Astrocyte (in vitro differentiated cells and primary cell): ENCODE measurements at regions not wholly inside any gene's neighbourhood (a gene's known extent, or its start where the extent isn't known, plus 50 kb on each side); places are given as distances from the start of the nearest gene placed in this dataset.

ENCODE experiments used
- DNase-seq: peaks from one replicate; pipeline ENCODE4 v3.0.0-alpha.2; 2010; ENCODE audit warnings: low read depth
- FAIRE-seq: peaks from 2 replicates; lab custom pipeline; 2011; peaks lifted over from hg19 to GRCh38; lab: Jason Lieb, UNC
- H2AFZ ChIP-seq: 2 replicates; pipeline ENCODE4 v1.6.0; 2012; ENCODE audit warnings: low read depth, low read length, inconsistent platforms
- H3K27ac ChIP-seq: 2 replicates; pipeline ENCODE4 v1.5.1; 2011; ENCODE audit warnings: low read depth, low read length, inconsistent platforms
- H3K27me3 ChIP-seq: 2 replicates; pipeline ENCODE4 v1.6.0; 2011; ENCODE audit warnings: low read length, inconsistent platforms; ENCODE audit not compliant: insufficient read depth
- H3K36me3 ChIP-seq: 2 replicates; pipeline ENCODE4 v1.5.1; 2011; ENCODE audit warnings: low read length, inconsistent platforms; ENCODE audit not compliant: insufficient read depth
- H3K4me1 ChIP-seq: 2 replicates; pipeline ENCODE4 v1.5.1; 2011; ENCODE audit warnings: low read length, inconsistent platforms; ENCODE audit not compliant: insufficient read depth
- H3K4me2 ChIP-seq: 2 replicates; pipeline ENCODE4 v1.6.0; 2012; ENCODE audit warnings: low read length, inconsistent platforms
- H3K4me3 ChIP-seq: 2 replicates; pipeline ENCODE4 v1.5.1; 2011; ENCODE audit warnings: low read depth, mild to moderate bottlenecking, low read length, inconsistent platforms; ENCODE audit not compliant: insufficient read depth
- H3K79me2 ChIP-seq: 2 replicates; pipeline ENCODE4 v1.6.0; 2012; ENCODE audit warnings: mild to moderate bottlenecking, low read length, inconsistent platforms; ENCODE audit not compliant: insufficient read depth
- H3K9ac ChIP-seq: 2 replicates; pipeline ENCODE4 v1.6.0; 2012; ENCODE audit warnings: mild to moderate bottlenecking, low read length, inconsistent platforms
- H3K9me3 ChIP-seq: 2 replicates; pipeline ENCODE4 v1.5.1; 2012; ENCODE audit warnings: low read depth, mild to moderate bottlenecking, low read length, inconsistent platforms; ENCODE audit not compliant: insufficient read depth
- H4K20me1 ChIP-seq: 2 replicates; pipeline ENCODE4 v1.6.0; 2012; ENCODE audit warnings: low read length, inconsistent platforms; ENCODE audit not compliant: insufficient read depth
- H3K27ac Mint-ChIP-seq: one replicate; pipeline ENCODE4 v1.8.0; 2021; ENCODE audit warnings: mild to moderate bottlenecking, mixed read lengths; ENCODE audit not compliant: unreplicated experiment
- H3K27me3 Mint-ChIP-seq: one replicate; pipeline ENCODE4 v1.8.0; 2021; ENCODE audit warnings: low read depth, mixed read lengths; ENCODE audit not compliant: unreplicated experiment
- H3K36me3 Mint-ChIP-seq: one replicate; pipeline ENCODE4 v1.8.0; 2021; ENCODE audit warnings: low read depth, mixed read lengths; ENCODE audit not compliant: unreplicated experiment
- H3K4me1 Mint-ChIP-seq: one replicate; pipeline ENCODE4 v1.8.0; 2021; ENCODE audit warnings: low read depth, mixed read lengths; ENCODE audit not compliant: unreplicated experiment
- H3K4me3 Mint-ChIP-seq: one replicate; pipeline ENCODE4 v1.8.0; 2021; ENCODE audit warnings: mild to moderate bottlenecking, moderate library complexity, mixed read lengths; ENCODE audit not compliant: unreplicated experiment
- H3K9me3 Mint-ChIP-seq: one replicate; pipeline ENCODE4 v1.8.0; 2021; ENCODE audit warnings: mild to moderate bottlenecking, mixed read lengths; ENCODE audit not compliant: unreplicated experiment
- EZH2 ChIP-seq: IDR thresholded peaks from 2 replicates; pipeline ENCODE4 v1.6.1; 2012; ENCODE audit warnings: mild to moderate bottlenecking, low read length, inconsistent platforms; ENCODE audit not compliant: insufficient read depth
- TF ChIP-seq, protein P1 (sequence below): IDR thresholded peaks from 2 replicates; pipeline ENCODE4 v1.5.1; 2011; ENCODE audit warnings: low read depth, mild to moderate bottlenecking, inconsistent platforms, low read length, moderate library complexity; ENCODE audit not compliant: insufficient read depth

DNA sequence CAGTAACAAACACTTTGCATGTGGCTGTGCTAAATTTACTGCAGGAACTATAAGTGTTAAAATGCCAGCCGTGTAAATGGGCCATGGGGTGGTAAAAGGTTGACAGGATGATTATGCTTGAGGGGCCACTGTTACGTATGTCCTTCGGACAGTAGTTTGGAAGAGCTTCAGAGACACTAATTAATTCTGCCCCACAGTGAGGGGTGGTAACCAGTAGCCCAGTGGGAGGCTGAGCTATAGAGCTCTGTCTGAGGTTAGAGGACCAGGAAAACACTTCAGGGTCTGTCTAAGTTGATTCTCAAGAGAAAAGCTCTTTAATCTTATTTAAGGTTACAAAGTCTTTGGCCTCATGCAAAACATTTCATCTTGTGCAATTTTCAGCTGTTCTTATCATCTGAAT, 176.6 kb downstream of the DMRTA1 start:
- H3K9me3 ChIP-seq, result no peaks in the 10 kb centered on the region
- H3K79me2 ChIP-seq, result no peaks in the 10 kb centered on the region
- H2AFZ ChIP-seq, result no peak overlapping the region
- no peaks in the 10 kb centered on the region for H3K36me3 ChIP-seq
- TF ChIP-seq, protein P1, sequence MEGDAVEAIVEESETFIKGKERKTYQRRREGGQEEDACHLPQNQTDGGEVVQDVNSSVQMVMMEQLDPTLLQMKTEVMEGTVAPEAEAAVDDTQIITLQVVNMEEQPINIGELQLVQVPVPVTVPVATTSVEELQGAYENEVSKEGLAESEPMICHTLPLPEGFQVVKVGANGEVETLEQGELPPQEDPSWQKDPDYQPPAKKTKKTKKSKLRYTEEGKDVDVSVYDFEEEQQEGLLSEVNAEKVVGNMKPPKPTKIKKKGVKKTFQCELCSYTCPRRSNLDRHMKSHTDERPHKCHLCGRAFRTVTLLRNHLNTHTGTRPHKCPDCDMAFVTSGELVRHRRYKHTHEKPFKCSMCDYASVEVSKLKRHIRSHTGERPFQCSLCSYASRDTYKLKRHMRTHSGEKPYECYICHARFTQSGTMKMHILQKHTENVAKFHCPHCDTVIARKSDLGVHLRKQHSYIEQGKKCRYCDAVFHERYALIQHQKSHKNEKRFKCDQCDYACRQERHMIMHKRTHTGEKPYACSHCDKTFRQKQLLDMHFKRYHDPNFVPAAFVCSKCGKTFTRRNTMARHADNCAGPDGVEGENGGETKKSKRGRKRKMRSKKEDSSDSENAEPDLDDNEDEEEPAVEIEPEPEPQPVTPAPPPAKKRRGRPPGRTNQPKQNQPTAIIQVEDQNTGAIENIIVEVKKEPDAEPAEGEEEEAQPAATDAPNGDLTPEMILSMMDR, result no peak
- no peak for TF ChIP-seq EZH2
- Mint-ChIP-seq H3K27me3 (no peaks in the 10 kb centered on the region), H3K4me1 (no peaks in the 10 kb centered on the region), H3K27ac (no peak overlapping the region), H3K9me3 (no peaks in the 10 kb centered on the region), H3K4me3 (no peak overlapping the region), H3K36me3 (no peaks in the 10 kb centered on the region)
- H3K4me2 ChIP-seq, result no peak overlapping the region
- FAIRE-seq, result no peak
- no peak overlapping the region for H3K9ac ChIP-seq
- H3K27me3 ChIP-seq, result no peaks in the 10 kb centered on the region
- H3K4me3 ChIP-seq, result no peak overlapping the region
- no peak for DNase-seq
- H4K20me1 ChIP-seq, result no peaks in the 10 kb centered on the region
- no peaks in the 10 kb centered on the region for H3K4me1 ChIP-seq
- no peak overlapping the region for H3K27ac ChIP-seq

- no peak for DNase-seq
- Histone ChIP-seq H3K4me1 (no peaks in the 10 kb centered on the region), H3K79me2 (no peaks in the 10 kb centered on the region), H3K9ac (no peak overlapping the region), H3K27ac (no peak overlapping the region), H4K20me1 (no peaks in the 10 kb centered on the region), H3K4me3 (no peak overlapping the region), H3K9me3 (no peaks in the 10 kb centered on the region), H3K4me2 (no peak overlapping the region), H3K27me3 (no peaks in the 10 kb centered on the region), H3K36me3 (no peaks in the 10 kb centered on the region), H2AFZ (no peak overlapping the region)
- no peak for FAIRE-seq
- no peak for TF ChIP-seq EZH2
- TF ChIP-seq, protein P1, result no peak
- H3K27me3 Mint-ChIP-seq, result no peaks in the 10 kb centered on the region
- H3K9me3 Mint-ChIP-seq, result no peaks in the 10 kb centered on the region
- H3K4me1 Mint-ChIP-seq, result no peaks in the 10 kb centered on the region
- H3K4me3 Mint-ChIP-seq, result no peak overlapping the region
- no peaks in the 10 kb centered on the region for H3K36me3 Mint-ChIP-seq
- H3K27ac Mint-ChIP-seq, result no peak overlapping the region
Observed at GRCh38 chr9:22625540-22625939, 178.9 kb downstream of the DMRTA1 start.

- no peaks in the 10 kb centered on the region for H4K20me1 ChIP-seq
- H3K27me3 ChIP-seq, result no peaks in the 10 kb centered on the region
- no peak overlapping the region for H3K27ac ChIP-seq
- FAIRE-seq (no peak), DNase-seq (no peak)
- H3K9ac ChIP-seq, result no peak overlapping the region
- H2AFZ ChIP-seq, result no peak overlapping the region
- Mint-ChIP-seq H3K27me3 (no peaks in the 10 kb centered on the region), H3K4me3 (no peak overlapping the region), H3K27ac (no peak overlapping the region), H3K4me1 (peaks cover 2% of the 10 kb centered on the region), H3K9me3 (no peaks in the 10 kb centered on the region), H3K36me3 (no peaks in the 10 kb centered on the region)
- H3K9me3 ChIP-seq, result no peaks in the 10 kb centered on the region
- H3K36me3 ChIP-seq, result no peaks in the 10 kb centered on the region
- no peak for TF ChIP-seq EZH2
- TF ChIP-seq, protein P1, result no peak
- H3K4me1 ChIP-seq, result no peaks in the 10 kb centered on the region
- no peaks in the 10 kb centered on the region for H3K79me2 ChIP-seq
- H3K4me2 ChIP-seq, result no peak overlapping the region
- no peak overlapping the region for H3K4me3 ChIP-seq
Observed at GRCh38 chr9:22643541-22643940, 196.9 kb downstream of the DMRTA1 start.
